ENCODE measurements at regions not wholly inside any gene's neighbourhood (a gene's known extent, or its start where the extent isn't known, plus 50 kb on each side); places are given as distances from the start of the nearest gene placed in this dataset.

GRCh38 chr14:80264702-80265101 lies 53.4 kb upstream of the DIO2 start:
- intact Hi-C loops (cut with DNase I), result no loop called here
- TF ChIP-seq CTCF (IDR thresholded peaks at IDR 0.05), result no peak
- no peak for ATAC-seq
- Histone ChIP-seq H3K27ac (no peak overlapping the region), H3K4me1 (peaks cover 0 to 10% (median 0%) of the 10 kb centered on the region in 9 donors), H3K36me3 (no peaks in the 10 kb centered on the region), H3K4me3 (no peak overlapping the region), H3K9me3 (no peaks in the 10 kb centered on the region), H3K27me3 (no peaks in the 10 kb centered on the region)
- no peak for DNase-seq
- 95 to 98% methylated on average over 3 of the region's 3 CpGs for WGBS, 2 donors

Measured in heart right ventricle (tissue), 16 donors.